ENCODE measurements at regions not wholly inside any gene's neighbourhood (a gene's known extent, or its start where the extent isn't known, plus 50 kb on each side); places are given as distances from the start of the nearest gene placed in this dataset.
"Not testable (repeated sequence)": the region's sequence is repeated elsewhere in the genome, so short reads cannot be mapped to it uniquely, and the experiment has no call there.

- Histone ChIP-seq H3K4me1 (ENCODE audit: control insufficient read depth, insufficient read depth, low read length) (no peaks in the 10 kb centered on the region), H3K36me3 (ENCODE audit: control insufficient read depth, insufficient read depth, low read length) (no peaks in the 10 kb centered on the region), H3K9me3 (ENCODE audit: control insufficient read depth, low read length) (no peaks in the 10 kb centered on the region), H3K4me3 (ENCODE audit: low read length) (no peak overlapping the region), H3K9ac (ENCODE audit: extremely low read depth, low read length, poor library complexity, severe bottlenecking) (no peak overlapping the region), H3K27ac (ENCODE audit: low read depth, low read length) (no peak overlapping the region), H3K27me3 (ENCODE audit: control insufficient read depth, insufficient read depth, low read length, poor library complexity, severe bottlenecking) (no peaks in the 10 kb centered on the region)
- H3K4me3 Mint-ChIP-seq = no peak overlapping the region
- peaks cover 10% of the 10 kb centered on the region for H3K9me3 Mint-ChIP-seq
- H3K4me1 Mint-ChIP-seq = peaks cover 8% of the 10 kb centered on the region
- H3K27me3 Mint-ChIP-seq (ENCODE audit: insufficient read depth) = no peaks in the 10 kb centered on the region
- no peak overlapping the region for H3K27ac Mint-ChIP-seq
- TF ChIP-seq CTCF (conservative IDR thresholded peaks at IDR 0.05) = no peak
- 90 to 100% methylated on average over 1 to 2 of the region's 2 CpGs for WGBS, 2 experiments (ENCODE audit: insufficient coverage in 1 of 2, insufficient read length in 1 of 2)
- peaks cover 3% of the 10 kb centered on the region for H3K36me3 Mint-ChIP-seq (ENCODE audit: low read depth)
- no peak for DNase-seq
Measured at GRCh38 chr5:104080646-104081175, 518.1 kb upstream of the NUDT12 start.

- H3K9me3 ChIP-seq (ENCODE audit: control insufficient read depth, low read length); H3K27ac ChIP-seq (ENCODE audit: low read depth, low read length): not testable (repeated sequence)
- WGBS, 2 experiments (ENCODE audit: insufficient coverage in 1 of 2, insufficient read length in 1 of 2) = 96 to 100% methylated on average over 3 to 22 of the region's 29 CpGs
Measured at GRCh38 chr5:104079861-104080645, 517.5 kb upstream of the NUDT12 start.

GRCh38 chr5:104071887-104072286 is 509.3 kb upstream of the NUDT12 start:
- Histone ChIP-seq H3K9ac (ENCODE audit: extremely low read depth, low read length, poor library complexity, severe bottlenecking) (no peak overlapping the region), H3K36me3 (ENCODE audit: control insufficient read depth, insufficient read depth, low read length) (no peaks in the 10 kb centered on the region), H3K4me1 (ENCODE audit: control insufficient read depth, insufficient read depth, low read length) (no peaks in the 10 kb centered on the region), H3K27me3 (ENCODE audit: control insufficient read depth, insufficient read depth, low read length, poor library complexity, severe bottlenecking) (no peaks in the 10 kb centered on the region), H3K9me3 (ENCODE audit: control insufficient read depth, low read length) (no peaks in the 10 kb centered on the region), H3K27ac (ENCODE audit: low read depth, low read length) (no peak overlapping the region), H3K4me3 (ENCODE audit: low read length) (no peak overlapping the region)
- peaks cover 16% of the 10 kb centered on the region for H3K9me3 Mint-ChIP-seq
- 100% methylated on average over 2 of the region's 2 CpGs; no CpG with 5 or more reads in 1 of the 2 experiments for WGBS, 2 experiments (ENCODE audit: insufficient coverage in 1 of 2, insufficient read length in 1 of 2)
- no peak for DNase-seq
- peaks cover 6% of the 10 kb centered on the region for H3K4me1 Mint-ChIP-seq
- TF ChIP-seq CTCF (conservative IDR thresholded peaks at IDR 0.05) = no peak
- peaks cover 5% of the 10 kb centered on the region for H3K36me3 Mint-ChIP-seq (ENCODE audit: low read depth)
- no peak overlapping the region for H3K27ac Mint-ChIP-seq
- no peaks in the 10 kb centered on the region for H3K27me3 Mint-ChIP-seq (ENCODE audit: insufficient read depth)
- no peak overlapping the region for H3K4me3 Mint-ChIP-seq

More at GRCh38 chr5:104079861-104080645, 517.5 kb upstream of the NUDT12 start:
- not testable (repeated sequence) for H3K4me3 Mint-ChIP-seq; H3K4me1 ChIP-seq (ENCODE audit: control insufficient read depth, insufficient read depth, low read length); H3K36me3 ChIP-seq (ENCODE audit: control insufficient read depth, insufficient read depth, low read length); H3K4me3 ChIP-seq (ENCODE audit: low read length); H3K27me3 Mint-ChIP-seq (ENCODE audit: insufficient read depth); H3K4me1 Mint-ChIP-seq; H3K36me3 Mint-ChIP-seq (ENCODE audit: low read depth); H3K27ac Mint-ChIP-seq; H3K27me3 ChIP-seq (ENCODE audit: control insufficient read depth, insufficient read depth, low read length, poor library complexity, severe bottlenecking); H3K9ac ChIP-seq (ENCODE audit: extremely low read depth, low read length, poor library complexity, severe bottlenecking); DNase-seq
- peaks cover 11% of the 10 kb centered on the region for H3K9me3 Mint-ChIP-seq

Data from endodermal cell (in vitro differentiated cells).